HG03060 (cell line): ENCODE measurements at regions not wholly inside any gene's neighbourhood (a gene's known extent, or its start where the extent isn't known, plus 50 kb on each side); places are given as distances from the start of the nearest gene placed in this dataset.

Source experiments
- ATAC-seq: cut with Tn5 transposase; IDR thresholded peaks from one replicate; pipeline ENCODE4 v1.9.1; 2021; ENCODE audit warnings: low read depth, moderate number of reproducible peaks; ENCODE audit not compliant: unreplicated experiment

GRCh38 chr16:86791287-86792035 is 213.1 kb downstream of the FOXL1 start:
- no peak for ATAC-seq

- no peak for ATAC-seq
These were observed 216.0 kb downstream of the FOXL1 start for GRCh38 chr16:86794216-86794864.

GRCh38 chr16:86797700-86798099 is 219.4 kb downstream of the FOXL1 start:
- ATAC-seq: no peak

- ATAC-seq: no peak
These were observed 220.1 kb downstream of the FOXL1 start for GRCh38 chr16:86798247-86799041.

GRCh38 chr16:86799367-86799766 is 221.0 kb downstream of the FOXL1 start:
- no peak for ATAC-seq

GRCh38 chr16:86800894-86801293 is 222.5 kb downstream of the FOXL1 start:
- ATAC-seq: no peak

- ATAC-seq: no peak
These were observed 223.7 kb downstream of the FOXL1 start for GRCh38 chr16:86802013-86802412.

- ATAC-seq: no peak
These were observed 226.8 kb downstream of the FOXL1 start for GRCh38 chr16:86805188-86805587.

GRCh38 chr16:86806181-86806837 is 228.0 kb downstream of the FOXL1 start:
- ATAC-seq: no peak

- no peak for ATAC-seq
These were observed 228.5 kb downstream of the FOXL1 start for GRCh38 chr16:86806838-86807351.

GRCh38 chr16:86808863-86809444 is 230.6 kb downstream of the FOXL1 start:
- ATAC-seq: no peak

GRCh38 chr16:86809458-86809955 is 231.2 kb downstream of the FOXL1 start:
- no peak for ATAC-seq

- ATAC-seq: no peak
These were observed 231.7 kb downstream of the FOXL1 start for GRCh38 chr16:86810062-86810461.

GRCh38 chr16:86812363-86812970 is 234.1 kb downstream of the FOXL1 start:
- ATAC-seq: no peak

GRCh38 chr16:86814256-86814655 is 235.9 kb downstream of the FOXL1 start:
- no peak for ATAC-seq

GRCh38 chr16:86816930-86817625 is 238.7 kb downstream of the FOXL1 start:
- no peak for ATAC-seq

GRCh38 chr16:86818671-86819532 is 240.6 kb downstream of the FOXL1 start:
- ATAC-seq: no peak

GRCh38 chr16:86819533-86819892 is 241.2 kb downstream of the FOXL1 start:
- no peak for ATAC-seq
